IPS-NIHi7 (cell line): ENCODE measurements at regions not wholly inside any gene's neighbourhood (a gene's known extent, or its start where the extent isn't known, plus 50 kb on each side); places are given as distances from the start of the nearest gene placed in this dataset.
"Not testable (repeated sequence)": the region's sequence is repeated elsewhere in the genome, so short reads cannot be mapped to it uniquely, and the experiment has no call there.

ENCODE experiments used
- DNase-seq: peaks from one replicate; pipeline ENCODE4 v3.0.0; 2012; ENCODE audit warnings: mixed read lengths; ENCODE audit errors: extremely low spot score

GRCh38 chr1:29956349-29957030 lies 720.2 kb downstream of the PTPRU start:
- DNase-seq, result no peak

- DNase-seq, result no peak
Measured at GRCh38 chr1:29954591-29954990, 718.3 kb downstream of the PTPRU start.

- DNase-seq, result no peak
Measured at GRCh38 chr1:29953961-29954360, 717.6 kb downstream of the PTPRU start.

- peak; percentile 48 for DNase-seq
Measured at GRCh38 chr1:29949676-29950075, 713.4 kb downstream of the PTPRU start.

- DNase-seq, result no peak
Measured at GRCh38 chr1:29948581-29948980, 712.3 kb downstream of the PTPRU start.

- DNase-seq, result peak; percentile 36
Measured at GRCh38 chr1:29946057-29946456, 709.7 kb downstream of the PTPRU start.

- no peak for DNase-seq
Measured at GRCh38 chr1:29945426-29945825, 709.1 kb downstream of the PTPRU start.

GRCh38 chr1:29944253-29944905 lies 708.1 kb downstream of the PTPRU start:
- no peak for DNase-seq

- no peak for DNase-seq
Measured at GRCh38 chr1:29943034-29943433, 706.7 kb downstream of the PTPRU start.

GRCh38 chr1:29939079-29939478 lies 702.8 kb downstream of the PTPRU start:
- DNase-seq, result no peak

GRCh38 chr1:29937356-29937755 lies 701.0 kb downstream of the PTPRU start:
- no peak for DNase-seq

- no peak for DNase-seq
Measured at GRCh38 chr1:29936031-29936544, 699.8 kb downstream of the PTPRU start.

- DNase-seq, result no peak
Measured at GRCh38 chr1:29934255-29934772, 698.0 kb downstream of the PTPRU start.

GRCh38 chr1:29933067-29933466 lies 696.7 kb downstream of the PTPRU start:
- no peak for DNase-seq

- no peak for DNase-seq
Measured at GRCh38 chr1:29932626-29933025, 696.3 kb downstream of the PTPRU start.

- no peak for DNase-seq
Measured at GRCh38 chr1:29931477-29932175, 695.3 kb downstream of the PTPRU start.

- DNase-seq, result no peak
Measured at GRCh38 chr1:29925058-29925457, 688.7 kb downstream of the PTPRU start.

- peak; percentile 65 for DNase-seq
Measured at GRCh38 chr1:29924017-29924431, 687.7 kb downstream of the PTPRU start.

- DNase-seq, result no peak
Measured at GRCh38 chr1:29921741-29922140, 685.4 kb downstream of the PTPRU start.

- DNase-seq, result no peak
Measured at GRCh38 chr1:29920784-29921183, 684.5 kb downstream of the PTPRU start.

GRCh38 chr1:29920316-29920715 lies 684.0 kb downstream of the PTPRU start:
- DNase-seq, result no peak

GRCh38 chr1:29919041-29919440 lies 682.7 kb downstream of the PTPRU start:
- DNase-seq, result not testable (repeated sequence)
